ENCODE measurements at regions not wholly inside any gene's neighbourhood (a gene's known extent, or its start where the extent isn't known, plus 50 kb on each side); places are given as distances from the start of the nearest gene placed in this dataset.

GRCh38 chr2:147320146-147320545 is 524.7 kb upstream of the ACVR2A start:
- H3K27me3 ChIP-seq = no peaks in the 10 kb centered on the region
- H3K4me3 ChIP-seq = no peak overlapping the region
- no peak overlapping the region for H3K27ac ChIP-seq
- DNase-seq (no peak), ATAC-seq (peak; percentile 59)
- no peak for TF ChIP-seq CTCF (IDR thresholded peaks at IDR 0.05)
- no peaks in the 10 kb centered on the region for H3K9me3 ChIP-seq
- intact Hi-C loops (cut with DNase I) = no loop called here
- no peaks in the 10 kb centered on the region for H3K36me3 ChIP-seq
- H3K4me1 ChIP-seq = no peaks in the 10 kb centered on the region

GRCh38 chr2:147311058-147311430 is 533.8 kb upstream of the ACVR2A start:
- Histone ChIP-seq H3K4me3 (no peak overlapping the region), H3K27me3 (no peaks in the 10 kb centered on the region), H3K9me3 (no peaks in the 10 kb centered on the region), H3K4me1 (no peaks in the 10 kb centered on the region), H3K36me3 (no peaks in the 10 kb centered on the region), H3K27ac (no peak overlapping the region)
- intact Hi-C loops (cut with DNase I) = no loop called here
- TF ChIP-seq CTCF (IDR thresholded peaks at IDR 0.05) = no peak
- no peak for ATAC-seq
- no peak for DNase-seq

- Histone ChIP-seq H3K36me3 (no peaks in the 10 kb centered on the region), H3K4me1 (no peaks in the 10 kb centered on the region), H3K4me3 (no peak overlapping the region), H3K9me3 (no peaks in the 10 kb centered on the region), H3K27me3 (no peaks in the 10 kb centered on the region), H3K27ac (no peak overlapping the region)
- no peak for TF ChIP-seq CTCF (IDR thresholded peaks at IDR 0.05)
- intact Hi-C loops (cut with DNase I) = no loop called here
- ATAC-seq = no peak
- DNase-seq = no peak
Measured at GRCh38 chr2:147310335-147311057, 534.3 kb upstream of the ACVR2A start.

- DNase-seq (no peak), ATAC-seq (no peak)
- intact Hi-C loops (cut with DNase I) = no loop called here
- no peaks in the 10 kb centered on the region for H3K4me1 ChIP-seq
- H3K27ac ChIP-seq = no peak overlapping the region
- TF ChIP-seq CTCF (IDR thresholded peaks at IDR 0.05) = no peak
- no peaks in the 10 kb centered on the region for H3K27me3 ChIP-seq
- no peak overlapping the region for H3K4me3 ChIP-seq
- no peaks in the 10 kb centered on the region for H3K36me3 ChIP-seq
- no peaks in the 10 kb centered on the region for H3K9me3 ChIP-seq
Measured at GRCh38 chr2:147297820-147298219, 547.0 kb upstream of the ACVR2A start.

- ATAC-seq (no peak), DNase-seq (no peak)
- Histone ChIP-seq H3K4me1 (no peaks in the 10 kb centered on the region), H3K4me3 (no peak overlapping the region), H3K27me3 (no peaks in the 10 kb centered on the region), H3K9me3 (no peaks in the 10 kb centered on the region), H3K36me3 (no peaks in the 10 kb centered on the region), H3K27ac (no peak overlapping the region)
- no peak for TF ChIP-seq CTCF (IDR thresholded peaks at IDR 0.05)
- intact Hi-C loops (cut with DNase I) = no loop called here
Measured at GRCh38 chr2:147294825-147295392, 549.9 kb upstream of the ACVR2A start.
